ENCODE measurements at regions not wholly inside any gene's neighbourhood (a gene's known extent, or its start where the extent isn't known, plus 50 kb on each side); places are given as distances from the start of the nearest gene placed in this dataset.

- ATAC-seq, result no peak
- TF ChIP-seq TCF4 (CRISPR knock-in tag; IDR thresholded peaks at IDR 0.05; ENCODE audit: borderline replicate concordance) (no peak), ESRRG (CRISPR knock-in tag; IDR thresholded peaks at IDR 0.05) (no peak), TOX (CRISPR knock-in tag; IDR thresholded peaks at IDR 0.05; ENCODE audit: borderline replicate concordance) (no peak), TSHZ2 (CRISPR knock-in tag; IDR thresholded peaks at IDR 0.05) (no peak), ISL1 (CRISPR knock-in tag; IDR thresholded peaks at IDR 0.05) (no peak), ARNTL (CRISPR knock-in tag; IDR thresholded peaks at IDR 0.05; ENCODE audit: borderline replicate concordance, low read depth) (no peak), SNAI2 (CRISPR knock-in tag; IDR thresholded peaks at IDR 0.05) (no peak), BACH2 (CRISPR knock-in tag; IDR thresholded peaks at IDR 0.05; ENCODE audit: borderline replicate concordance) (no peak), ZNF8 (CRISPR knock-in tag; IDR thresholded peaks at IDR 0.05) (no peak)
Observed at GRCh38 chr6:93580446-93580845, 161.1 kb upstream of the EPHA7 start.

DNA sequence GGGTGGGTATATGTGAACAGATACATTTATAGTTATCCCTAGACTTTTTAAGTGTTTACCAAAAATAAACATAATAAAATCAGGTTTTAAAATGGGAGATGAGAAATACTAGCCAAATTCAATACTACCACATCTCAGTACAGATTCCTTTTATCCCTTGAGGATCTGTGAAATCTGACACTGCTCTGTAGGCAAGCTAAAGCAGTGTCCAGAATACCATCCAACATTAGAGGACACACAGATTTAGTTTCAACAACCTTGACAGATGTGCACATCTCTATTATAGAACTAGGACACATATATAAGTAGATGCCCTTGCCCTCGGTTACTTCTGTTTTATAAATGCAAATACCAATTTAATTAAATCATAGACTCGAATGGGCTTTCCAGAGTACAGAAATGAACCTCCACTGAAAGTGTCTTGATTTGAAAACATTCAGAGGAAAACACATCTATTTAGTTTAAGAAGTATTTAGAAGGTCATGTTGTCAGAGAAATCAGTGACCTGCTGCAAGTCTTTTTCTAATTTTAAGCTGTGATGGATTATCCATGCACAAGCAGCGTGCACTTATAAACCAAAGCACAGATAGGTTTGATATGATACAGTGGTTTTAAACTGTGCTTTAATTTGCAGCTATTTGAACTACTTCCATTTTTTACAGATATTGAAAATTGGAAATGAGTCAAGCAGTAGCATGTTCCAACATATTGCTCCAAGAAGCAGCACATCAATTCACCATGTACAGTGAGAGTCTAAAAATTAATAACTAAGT lies 156.3 kb upstream of the EPHA7 start:
- TF ChIP-seq CSRNP3 (CRISPR knock-in tag; IDR thresholded peaks at IDR 0.05) (no peak), BACH2 (CRISPR knock-in tag; IDR thresholded peaks at IDR 0.05; ENCODE audit: borderline replicate concordance) (no peak), CSDC2 (CRISPR knock-in tag; IDR thresholded peaks at IDR 0.05) (no peak), ZNF8 (CRISPR knock-in tag; IDR thresholded peaks at IDR 0.05) (no peak)
- no peak for ATAC-seq

- ATAC-seq, result no peak
- TF ChIP-seq GLIS3 (CRISPR knock-in tag; IDR thresholded peaks at IDR 0.05) (no peak), ARNTL (CRISPR knock-in tag; IDR thresholded peaks at IDR 0.05; ENCODE audit: borderline replicate concordance, low read depth) (no peak), SNAI2 (CRISPR knock-in tag; IDR thresholded peaks at IDR 0.05) (no peak), CSRNP3 (CRISPR knock-in tag; IDR thresholded peaks at IDR 0.05) (no peak), ZNF70 (CRISPR knock-in tag; IDR thresholded peaks at IDR 0.05) (no peak), ZNF565 (CRISPR knock-in tag; conservative IDR thresholded peaks at IDR 0.05; ENCODE audit: low read depth) (no peak), OSR1 (CRISPR knock-in tag; IDR thresholded peaks at IDR 0.05) (no peak)
Observed at GRCh38 chr6:93574299-93574698, 154.9 kb upstream of the EPHA7 start.

- TF ChIP-seq CSRNP3 (CRISPR knock-in tag; IDR thresholded peaks at IDR 0.05) (no peak), ZFP3 (CRISPR knock-in tag; IDR thresholded peaks at IDR 0.05) (no peak), PPARA (CRISPR knock-in tag; IDR thresholded peaks at IDR 0.05; ENCODE audit: borderline replicate concordance) (no peak), ZNF565 (CRISPR knock-in tag; conservative IDR thresholded peaks at IDR 0.05; ENCODE audit: low read depth) (no peak), BACH2 (CRISPR knock-in tag; IDR thresholded peaks at IDR 0.05; ENCODE audit: borderline replicate concordance) (no peak), RARB (CRISPR knock-in tag; IDR thresholded peaks at IDR 0.05) (no peak)
- no peak for ATAC-seq
Observed at GRCh38 chr6:93571346-93571745, 152.0 kb upstream of the EPHA7 start.

GRCh38 chr6:93568169-93568568 lies 148.8 kb upstream of the EPHA7 start:
- ATAC-seq, result no peak
- no peak for TF ChIP-seq CREB5 (CRISPR knock-in tag; IDR thresholded peaks at IDR 0.05; ENCODE audit: low read depth)

Measured in SK-N-SH treated with all-trans-retinoic acid at 6 μM for 48 hours (cell line).